ENCODE measurements at regions not wholly inside any gene's neighbourhood (a gene's known extent, or its start where the extent isn't known, plus 50 kb on each side); places are given as distances from the start of the nearest gene placed in this dataset.
"Not testable (repeated sequence)": the region's sequence is repeated elsewhere in the genome, so short reads cannot be mapped to it uniquely, and the experiment has no call there.

- no peak for DNase-seq
Observed at GRCh38 chr10:86579883-86580520, 58.4 kb upstream of the WAPL start.

- DNase-seq, result no peak
Observed at GRCh38 chr10:86580521-86580891, 58.9 kb upstream of the WAPL start.

GRCh38 chr10:86583983-86584382, 62.4 kb upstream of the WAPL start:
- DNase-seq, result no peak

- DNase-seq, result peak; percentile 67
Observed at GRCh38 chr10:86585037-86585929, 63.7 kb upstream of the WAPL start.

- DNase-seq, result no peak
Observed at GRCh38 chr10:86586516-86586915, 64.9 kb upstream of the WAPL start.

- not testable (repeated sequence) for DNase-seq
Observed at GRCh38 chr10:86588781-86589180, 65.6 kb upstream of the OPN4 start.

- no peak for DNase-seq
Observed at GRCh38 chr10:86591436-86591835, 62.9 kb upstream of the OPN4 start.

- DNase-seq, result no peak
Observed at GRCh38 chr10:86592413-86592812, 61.9 kb upstream of the OPN4 start.

GRCh38 chr10:86594535-86594934, 59.8 kb upstream of the OPN4 start:
- no peak for DNase-seq

- no peak for DNase-seq
Observed at GRCh38 chr10:86595496-86595895, 58.9 kb upstream of the OPN4 start.

- DNase-seq, result no peak
Observed at GRCh38 chr10:86596266-86596665, 58.1 kb upstream of the OPN4 start.

GRCh38 chr10:86597306-86597705, 57.0 kb upstream of the OPN4 start:
- DNase-seq, result no peak

- DNase-seq, result no peak
Observed at GRCh38 chr10:86598151-86598550, 56.2 kb upstream of the OPN4 start.

- DNase-seq, result no peak
Observed at GRCh38 chr10:86599041-86599440, 55.3 kb upstream of the OPN4 start.

- no peak for DNase-seq
Observed at GRCh38 chr10:86599729-86600128, 54.6 kb upstream of the OPN4 start.

GRCh38 chr10:86600296-86600695, 54.1 kb upstream of the OPN4 start:
- DNase-seq, result no peak

GRCh38 chr10:86601956-86602602, 52.3 kb upstream of the OPN4 start:
- no peak for DNase-seq

- DNase-seq, result no peak
Observed at GRCh38 chr10:86603256-86603655, 51.1 kb upstream of the OPN4 start.

Data from central memory CD4-positive, alpha-beta T cell (primary cell).